IMR-90 (cell line): ENCODE measurements at regions not wholly inside any gene's neighbourhood (a gene's known extent, or its start where the extent isn't known, plus 50 kb on each side); places are given as distances from the start of the nearest gene placed in this dataset.

Experiments
- ATAC-seq: fragments of 200-7000 bp; cut with Tn5 transposase; 2 replicates; pipeline ENCODE4 v1.9.1; 2020; ENCODE audit warnings: low read depth, mild to moderate bottlenecking, moderate library complexity
- BruUV-seq: library from RNA; stranded (reverse); fragments of 400-500 nt; replicated peaks from 2 replicates; lab custom pipeline; 2021; lab: Mats Ljungman, UMichigan
- CTCF ChIA-PET: fragments of 300-600 bp; formaldehyde crosslinking; extraction: SDS; loops from one replicate; lab custom pipeline; 2021; ENCODE audit warnings: antibody characterized with exemption; lab: Yijun Ruan, JAX
- POLR2A ChIA-PET: fragments of 300-600 bp; sonication (Branson Sonifier 250); formaldehyde crosslinking; loops from one replicate; lab custom pipeline; 2022; ENCODE audit warnings: antibody characterized with exemption; ENCODE audit not compliant: unreplicated experiment; lab: Charles Lee
- DNase-seq: peaks from one replicate; pipeline ENCODE4 v3.0.0; 2013
- H2AFZ ChIP-seq: replicated peaks from 2 replicates; pipeline ENCODE3; 2013; ENCODE audit warnings: low read length, mild to moderate bottlenecking; ENCODE audit not compliant: poor library complexity
- H2AK5ac ChIP-seq: 2 replicates; pipeline ENCODE4 v1.6.1; 2013; ENCODE audit warnings: low read depth, low read length, inconsistent platforms
- H2AK9ac ChIP-seq: replicated peaks from 2 replicates; pipeline ENCODE3; 2013; ENCODE audit warnings: mild to moderate bottlenecking, low read depth, low read length, moderate library complexity; ENCODE audit not compliant: poor library complexity
- H2BK120ac ChIP-seq: 2 replicates; pipeline ENCODE4 v1.6.1; 2013; ENCODE audit warnings: low read depth, low read length, inconsistent platforms
- H2BK15ac ChIP-seq: 3 replicates; pipeline ENCODE4 v1.6.1; 2013; ENCODE audit warnings: low read depth, low read length, inconsistent platforms
- H2BK20ac ChIP-seq: 2 replicates; pipeline ENCODE4 v1.6.1; 2013; ENCODE audit warnings: low read depth, mild to moderate bottlenecking, inconsistent platforms, low read length, moderate library complexity
- H2BK5ac ChIP-seq: 2 replicates; pipeline ENCODE4 v1.6.1; 2013; ENCODE audit warnings: mild to moderate bottlenecking, low read depth, low read length, inconsistent platforms; ENCODE audit not compliant: poor library complexity, severe bottlenecking
- H3K14ac ChIP-seq: replicated peaks from 2 replicates; pipeline ENCODE4 v1.6.1; 2013; ENCODE audit warnings: low read depth, low read length, inconsistent platforms
- H3K18ac ChIP-seq: 2 replicates; pipeline ENCODE4 v1.6.1; 2013; ENCODE audit warnings: low read depth, low read length, control low read depth
- H3K23ac ChIP-seq: 2 replicates; pipeline ENCODE4 v1.6.1; 2013; ENCODE audit warnings: low read depth, low read length, inconsistent platforms
- H3K27ac ChIP-seq: 2 replicates; pipeline ENCODE4 v1.5.1; 2013; ENCODE audit warnings: mild to moderate bottlenecking, control low read depth, low read length; ENCODE audit not compliant: insufficient read depth
- H3K27me3 ChIP-seq: 2 replicates; pipeline ENCODE4 v1.6.1; 2013; ENCODE audit warnings: low read length; ENCODE audit not compliant: control insufficient read depth, insufficient read depth
- H3K36me3 ChIP-seq: 2 replicates; pipeline ENCODE4 v1.6.1; 2013; ENCODE audit warnings: low read length, mixed read lengths; ENCODE audit not compliant: control insufficient read depth, insufficient read depth
- H3K4ac ChIP-seq: 2 replicates; pipeline ENCODE4 v1.6.1; 2013; ENCODE audit warnings: low read depth, low read length, inconsistent platforms
- H3K4me1 ChIP-seq: 2 replicates; pipeline ENCODE4 v1.6.1; 2013; ENCODE audit warnings: low read length, mixed read lengths; ENCODE audit not compliant: control insufficient read depth, insufficient read depth
- H3K4me2 ChIP-seq: 2 replicates; pipeline ENCODE4 v1.6.1; 2013; ENCODE audit warnings: low read depth, mild to moderate bottlenecking, control low read depth, low read length, moderate library complexity
- H3K4me3 ChIP-seq: 2 replicates; pipeline ENCODE4 v1.5.1; 2013; ENCODE audit warnings: low read depth, mild to moderate bottlenecking, control low read depth, low read length, moderate library complexity; ENCODE audit not compliant: insufficient read depth
- H3K56ac ChIP-seq: 2 replicates; pipeline ENCODE4 v1.6.1; 2013; ENCODE audit warnings: low read length, inconsistent platforms; ENCODE audit not compliant: insufficient read depth; ENCODE audit errors: extremely low read depth
- H3K79me1 ChIP-seq, 2 experiments: 2 replicates each; pipeline ENCODE4 v1.6.1; 2013; ENCODE audit warnings: low read length in 2 of 2, inconsistent platforms in 1 of 2, low read depth in 1 of 2
- H3K9ac ChIP-seq: 2 replicates; pipeline ENCODE4 v1.6.1; 2013; ENCODE audit warnings: low read depth, low read length, control low read depth
- H3K9me1 ChIP-seq: 2 replicates; pipeline ENCODE4 v1.6.1; 2013; ENCODE audit warnings: low read length, inconsistent platforms; ENCODE audit not compliant: insufficient read depth
- H3K9me3 ChIP-seq: 2 replicates; pipeline ENCODE4 v1.6.1; 2013; ENCODE audit warnings: low read length; ENCODE audit not compliant: control insufficient read depth, insufficient read depth
- H4K20me1 ChIP-seq: 2 replicates; pipeline ENCODE4 v1.6.1; 2013; ENCODE audit warnings: low read length, inconsistent platforms; ENCODE audit not compliant: insufficient read depth
- H4K5ac ChIP-seq: 2 replicates; pipeline ENCODE4 v1.6.1; 2013; ENCODE audit warnings: mild to moderate bottlenecking, low read depth, low read length, control low read depth
- H4K8ac ChIP-seq, 2 experiments: 2 replicates each; pipeline ENCODE4 v1.6.1; 2013; ENCODE audit warnings: low read depth in 2 of 2, low read length in 2 of 2, control low read depth in 1 of 2, inconsistent platforms in 1 of 2
- H4K91ac ChIP-seq: 2 replicates; pipeline ENCODE4 v1.6.1; 2013; ENCODE audit warnings: low read depth, low read length, inconsistent platforms; ENCODE audit not compliant: insufficient read depth
- CEBPB ChIP-seq: IDR thresholded peaks from 2 replicates; pipeline ENCODE4 v1.6.1; 2012; ENCODE audit warnings: low read depth, low read length, improper control_type of control experiment
- CHD1 ChIP-seq: IDR thresholded peaks from 2 replicates; pipeline ENCODE4 v1.6.1; 2012; ENCODE audit warnings: low read depth, low read length, improper control_type of control experiment
- CTCF ChIP-seq: conservative IDR thresholded peaks from 2 replicates; pipeline ENCODE4 v1.5.1; 2012; ENCODE audit warnings: mild to moderate bottlenecking, low read depth, low read length, improper control_type of control experiment
- ELK1 ChIP-seq: fragments of 150-350 bp; IDR thresholded peaks from 2 replicates; pipeline ENCODE4 v1.6.1; 2016; ENCODE audit warnings: low read depth, mild to moderate bottlenecking, low read length, moderate library complexity, borderline replicate concordance
- FOS ChIP-seq: fragments of 150-350 bp; IDR thresholded peaks from 2 replicates; pipeline ENCODE4 v1.6.1; 2016; ENCODE audit warnings: low read depth, low read length
- MXI1 ChIP-seq: IDR thresholded peaks from 2 replicates; pipeline ENCODE4 v1.6.1; 2012; ENCODE audit warnings: low read depth, mild to moderate bottlenecking, low read length, moderate library complexity, borderline replicate concordance
- NFE2L2 ChIP-seq: fragments of 150-350 bp; IDR thresholded peaks from 2 replicates; pipeline ENCODE4 v1.6.1; 2016; ENCODE audit warnings: low read depth, mild to moderate bottlenecking, low read length
- POLR2A ChIP-seq: IDR thresholded peaks from 2 replicates; pipeline ENCODE4 v1.6.1; 2012; ENCODE audit warnings: mild to moderate bottlenecking, low read depth, low read length
- RCOR1 ChIP-seq: IDR thresholded peaks from 2 replicates; pipeline ENCODE4 v1.6.1; 2012; ENCODE audit warnings: mild to moderate bottlenecking, low read length, improper control_type of control experiment; ENCODE audit not compliant: insufficient replicate concordance
- RFX5 ChIP-seq: IDR thresholded peaks from 2 replicates; pipeline ENCODE4 v1.8.0; 2012; ENCODE audit warnings: low read depth, mild to moderate bottlenecking, low read length, moderate library complexity
- SMC3 ChIP-seq: fragments of 150-350 bp; IDR thresholded peaks from 2 replicates; pipeline ENCODE4 v1.6.1; 2016; ENCODE audit warnings: low read depth, mild to moderate bottlenecking, antibody characterized with exemption, low read length, moderate library complexity
- USF2 ChIP-seq: fragments of 150-350 bp; IDR thresholded peaks from 2 replicates; pipeline ENCODE4 v1.6.1; 2017; ENCODE audit warnings: mild to moderate bottlenecking, antibody characterized with exemption, low read length, low read depth
- WGBS, 2 experiments: methylation state at CpG; one replicate each; pipeline versions ENCODE4 v1.1.5 to v1.1.7; 2013; ENCODE audit warnings: missing lambda C conversion rate in 2 of 2; ENCODE audit not compliant: insufficient read length in 1 of 2; ENCODE audit errors: extremely low coverage in 2 of 2; 5-methylcytosine and 5-hydroxymethylcytosine counted together
- dilution Hi-C: fragments of 300-500 bp; cut with HindIII; formaldehyde crosslinking; loops from one replicate; pipeline ENCODE4 v1.14.3; 2018; ENCODE audit warnings: low sequenced_read_pairs; ENCODE audit not compliant: unreplicated experiment
- in situ Hi-C: fragments of 300-500 bp; cut with MboI; formaldehyde crosslinking; loops from 3 replicates; pipeline ENCODE4 v1.14.3; 2019; ENCODE audit warnings: low sequenced_read_pairs, inconsistent platforms, mixed read lengths
- intact Hi-C: fragments of 100-400 bp; cut with micrococcal nuclease; formaldehyde crosslinking; loops from 2 replicates; pipeline ENCODE4 v1.10.0; 2022

- Histone ChIP-seq H3K56ac (no peak overlapping the region), H4K8ac (0 out of 4 replicates have a peak overlapping the region, but pooled peaks of 1 of the 2 experiments have one; percentile 44), H3K14ac (0 out of 2 replicates have a peak overlapping the region, but pooled peaks have one; percentile 47), H3K4ac (peak overlapping the region; percentile 50; the same call in 1 of the 2 replicates), H3K79me1 (no peaks in the 10 kb centered on the region), H3K27me3 (no peaks in the 10 kb centered on the region), H3K9me3 (no peaks in the 10 kb centered on the region), H3K36me3 (no peaks in the 10 kb centered on the region), H2BK120ac (peak overlapping the region; percentile 56), H4K91ac (peak overlapping the region; percentile 60), H2AK5ac (peak overlapping the region; percentile 78), H3K9me1 (peaks cover 6% of the 10 kb centered on the region), H3K4me1 (peaks cover 5% of the 10 kb centered on the region), H2BK20ac (peak overlapping the region; percentile 32), H2BK5ac (no peak overlapping the region), H4K5ac (no peak overlapping the region), H2AK9ac (no peak overlapping the region), H3K4me2 (no peak overlapping the region), H3K18ac (no peak overlapping the region), H2BK15ac (peak overlapping the region; percentile 77; the same call in 2 of the 3 replicates), H3K9ac (no peak overlapping the region), H3K4me3 (no peak overlapping the region), H2AFZ (no peak overlapping the region), H3K23ac (no peak overlapping the region), H3K27ac (no peak overlapping the region), H4K20me1 (no peaks in the 10 kb centered on the region)
- no TSS peak for BruUV-seq
- in situ Hi-C loops (no loop called here), intact Hi-C loops (no loop called here), dilution Hi-C loops (no loop called here)
- POLR2A ChIA-PET, result no interaction called here
- CTCF ChIA-PET, result no interaction called here
- no peak for TF ChIP-seq USF2
- no peak for TF ChIP-seq CTCF
- TF ChIP-seq ELK1, result no peak
- no peak for TF ChIP-seq RCOR1
- TF ChIP-seq POLR2A, result no peak
- TF ChIP-seq RFX5, result no peak
- TF ChIP-seq MXI1, result no peak
- TF ChIP-seq NFE2L2, result no peak
- TF ChIP-seq CHD1, result no peak
- TF ChIP-seq FOS, result no peak
- no peak for TF ChIP-seq CEBPB
- TF ChIP-seq SMC3, result no peak
- no peak for ATAC-seq
- no CpG with 5 or more reads among the region's 2 CpGs for WGBS, 2 experiments
- DNase-seq, result no peak
Measured at GRCh38 chr5:56443826-56444225, 210.7 kb upstream of the ANKRD55 start.
